GM23338 (cell line): ENCODE measurements at regions not wholly inside any gene's neighbourhood (a gene's known extent, or its start where the extent isn't known, plus 50 kb on each side); places are given as distances from the start of the nearest gene placed in this dataset.

Experiments
- ATAC-seq: fragments of 200-7000 bp; cut with Tn5 transposase; 3 replicates; pipeline ENCODE4 v1.9.1; 2020
- DNase-seq: peaks from one replicate; pipeline ENCODE4 v3.0.0-alpha.2; 2015; ENCODE audit warnings: low spot score
- H2AFZ ChIP-seq: fragments of 200-600 bp; sonication (generic); 2 replicates; pipeline ENCODE4 v1.8.0; 2016; ENCODE audit warnings: antibody characterized with exemption, mild to moderate bottlenecking, moderate library complexity
- H3F3A ChIP-seq: fragments of 200-600 bp; sonication (generic); replicated peaks from 2 replicates; pipeline ENCODE4 v1.8.0; 2017; ENCODE audit warnings: antibody characterized with exemption, mixed run types, low read depth
- H3K27ac ChIP-seq: fragments of 200-600 bp; sonication (generic); 2 replicates; pipeline ENCODE4 v1.6.1; 2016; ENCODE audit warnings: low read depth
- H3K27me3 ChIP-seq: fragments of 200-600 bp; sonication (generic); 2 replicates; pipeline ENCODE4 v1.8.0; 2016; ENCODE audit warnings: mild to moderate bottlenecking, mixed run types, moderate library complexity; ENCODE audit not compliant: insufficient read depth
- H3K36me3 ChIP-seq: fragments of 200-600 bp; sonication (generic); 2 replicates; pipeline ENCODE4 v1.8.0; 2016; ENCODE audit warnings: mild to moderate bottlenecking; ENCODE audit not compliant: insufficient read depth
- H3K4me1 ChIP-seq: fragments of 200-600 bp; sonication (generic); 2 replicates; pipeline ENCODE4 v1.8.0; 2016; ENCODE audit warnings: mild to moderate bottlenecking, moderate library complexity; ENCODE audit not compliant: insufficient read depth
- H3K4me2 ChIP-seq: fragments of 200-600 bp; sonication (generic); 2 replicates; pipeline ENCODE4 v1.7.1; 2017; ENCODE audit warnings: mixed run types
- H3K4me3 ChIP-seq: fragments of 200-600 bp; sonication (generic); 2 replicates; pipeline ENCODE4 v1.6.1; 2016; ENCODE audit warnings: mixed run types
- H3K79me2 ChIP-seq: fragments of 200-600 bp; sonication (generic); replicated peaks from 2 replicates; pipeline ENCODE4 v1.8.0; 2017; ENCODE audit warnings: mild to moderate bottlenecking; ENCODE audit not compliant: insufficient read depth
- H3K9me2 ChIP-seq: fragments of 200-600 bp; sonication (generic); 2 replicates; pipeline ENCODE4 v1.8.0; 2017; ENCODE audit not compliant: insufficient read depth
- H4K20me1 ChIP-seq: fragments of 200-600 bp; sonication (generic); replicated peaks from 2 replicates; pipeline ENCODE4 v1.8.0; 2017; ENCODE audit warnings: mild to moderate bottlenecking; ENCODE audit not compliant: insufficient read depth
- H3K27ac Mint-ChIP-seq: 2 replicates; pipeline ENCODE4 v1.8.0; 2020; ENCODE audit warnings: inconsistent platforms, mild to moderate bottlenecking, moderate library complexity, mixed read lengths
- H3K27me3 Mint-ChIP-seq: 3 replicates; pipeline ENCODE4 v1.8.0; 2022; ENCODE audit warnings: low read depth, mild to moderate bottlenecking, moderate library complexity, mixed read lengths, inconsistent platforms; ENCODE audit not compliant: insufficient read depth, poor library complexity
- H3K36me3 Mint-ChIP-seq: 3 replicates; pipeline ENCODE4 v1.8.0; 2021; ENCODE audit warnings: low read depth, mild to moderate bottlenecking, inconsistent platforms, moderate library complexity, mixed read lengths
- H3K4me1 Mint-ChIP-seq: 3 replicates; pipeline ENCODE4 v1.8.0; 2020; ENCODE audit warnings: mild to moderate bottlenecking, inconsistent platforms, mixed read lengths
- H3K4me3 Mint-ChIP-seq: 3 replicates; pipeline ENCODE4 v1.8.0; 2021; ENCODE audit warnings: moderate library complexity, mild to moderate bottlenecking, inconsistent platforms, mixed read lengths
- H3K9me3 Mint-ChIP-seq: 3 replicates; pipeline ENCODE4 v1.8.0; 2020; ENCODE audit warnings: moderate library complexity, mild to moderate bottlenecking, inconsistent platforms, mixed read lengths
- CREB1 ChIP-seq: fragments of 250-450 bp; sonication (Bioruptor Pico); IDR thresholded peaks from 2 replicates; pipeline ENCODE4 v1.5.0; 2020; ENCODE audit warnings: low read depth, mild to moderate bottlenecking, moderate library complexity
- EZH2 ChIP-seq: fragments of 200-600 bp; sonication (generic); IDR thresholded peaks from one replicate; pipeline ENCODE4 v1.8.0; 2017; ENCODE audit warnings: antibody characterized with exemption, mild to moderate bottlenecking, low read depth; ENCODE audit not compliant: unreplicated experiment
- EZH2phosphoT487 ChIP-seq: fragments of 200-600 bp; sonication (generic); IDR thresholded peaks from one replicate; pipeline ENCODE4 v1.8.1; 2018; ENCODE audit warnings: antibody characterized with exemption; ENCODE audit not compliant: unreplicated experiment
- JUNB ChIP-seq: IDR thresholded peaks from one replicate; pipeline ENCODE4 v1.6.1; 2016; ENCODE audit warnings: antibody characterized with exemption; ENCODE audit not compliant: unreplicated experiment
- NANOG ChIP-seq: IDR thresholded peaks from 2 replicates; pipeline ENCODE4 v1.6.1; 2016; ENCODE audit warnings: antibody characterized with exemption, borderline replicate concordance
- POLR2AphosphoS5 ChIP-seq: IDR thresholded peaks from 2 replicates; pipeline ENCODE4 v1.6.1; 2016; ENCODE audit warnings: antibody characterized with exemption, low read depth
- STAT1 ChIP-seq: IDR thresholded peaks from one replicate; pipeline ENCODE4 v1.6.1; 2016; ENCODE audit warnings: antibody characterized with exemption; ENCODE audit not compliant: unreplicated experiment
- ZNF114 ChIP-seq: fragments of 250-450 bp; sonication (Bioruptor Pico); IDR thresholded peaks from 2 replicates; pipeline ENCODE4 v1.5.0; 2020; ENCODE audit warnings: mild to moderate bottlenecking, moderate library complexity
- ZNF331 ChIP-seq: fragments of 250-450 bp; sonication (Bioruptor Pico); IDR thresholded peaks from 2 replicates; pipeline ENCODE4 v1.5.0; 2020; ENCODE audit warnings: low read depth, mild to moderate bottlenecking, moderate library complexity
- TF ChIP-seq, protein P1 (sequence below): IDR thresholded peaks from 2 replicates; pipeline ENCODE4 v1.6.1; 2016; ENCODE audit warnings: antibody characterized with exemption
- TF ChIP-seq, protein P2 (sequence below), 2 experiments: fragments of 200-600 bp in 1 of 2; sonication (generic) in 1 of 2; conservative IDR thresholded peaks; 2 replicates each; pipeline versions ENCODE4 v1.5.1 to v1.6.1; 2016 to 2017; ENCODE audit warnings: antibody characterized with exemption in 2 of 2, low read depth in 2 of 2, mild to moderate bottlenecking in 2 of 2, moderate library complexity in 1 of 2
- TF ChIP-seq, protein P3 (sequence below): fragments of 250-450 bp; sonication (Bioruptor Pico); IDR thresholded peaks from 2 replicates; pipeline ENCODE4 v1.5.0; 2020; ENCODE audit warnings: mild to moderate bottlenecking, moderate library complexity
- TF ChIP-seq, protein P4 (sequence below): IDR thresholded peaks from one replicate; pipeline ENCODE4 v1.6.1; 2018; ENCODE audit warnings: antibody characterized with exemption; ENCODE audit not compliant: unreplicated experiment

DNA sequence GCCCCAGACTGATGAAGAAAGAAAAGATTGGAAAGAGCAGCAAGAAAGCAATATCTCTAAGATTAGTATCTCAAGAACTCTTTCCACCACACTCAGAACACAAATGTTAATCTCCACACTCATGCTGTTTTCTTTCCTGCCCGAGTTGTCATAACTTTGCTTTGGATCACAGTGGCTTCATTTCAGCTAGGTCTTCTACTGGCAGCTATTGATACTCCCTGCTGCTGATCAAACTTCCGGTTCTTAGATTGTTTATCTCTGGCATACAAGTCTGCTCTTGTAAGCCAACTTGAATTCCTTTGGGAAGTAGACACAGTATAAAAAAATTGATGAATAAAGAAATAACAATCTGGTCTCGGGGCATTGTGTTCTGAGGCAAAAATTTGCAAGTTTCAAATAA, 77.7 kb upstream of the SPEF2 start:
- Mint-ChIP-seq H3K9me3 (peaks cover 14% of the 10 kb centered on the region), H3K27me3 (no peaks in the 10 kb centered on the region), H3K4me3 (no peak overlapping the region), H3K27ac (no peak overlapping the region), H3K36me3 (no peaks in the 10 kb centered on the region), H3K4me1 (no peaks in the 10 kb centered on the region)
- Histone ChIP-seq H3K4me1 (no peaks in the 10 kb centered on the region), H3K36me3 (no peaks in the 10 kb centered on the region), H3K4me3 (no peak overlapping the region), H3K4me2 (no peak overlapping the region), H3K27me3 (no peaks in the 10 kb centered on the region), H3K79me2 (no peaks in the 10 kb centered on the region), H4K20me1 (no peaks in the 10 kb centered on the region), H3K9me2 (0 out of 2 replicates have a peak, but pooled peaks cover 8% of the 10 kb centered on the region), H3F3A (no peaks in the 10 kb centered on the region), H3K27ac (no peak overlapping the region), H2AFZ (no peak overlapping the region)
- DNase-seq (no peak), ATAC-seq (no peak)
- TF ChIP-seq, protein P1, sequence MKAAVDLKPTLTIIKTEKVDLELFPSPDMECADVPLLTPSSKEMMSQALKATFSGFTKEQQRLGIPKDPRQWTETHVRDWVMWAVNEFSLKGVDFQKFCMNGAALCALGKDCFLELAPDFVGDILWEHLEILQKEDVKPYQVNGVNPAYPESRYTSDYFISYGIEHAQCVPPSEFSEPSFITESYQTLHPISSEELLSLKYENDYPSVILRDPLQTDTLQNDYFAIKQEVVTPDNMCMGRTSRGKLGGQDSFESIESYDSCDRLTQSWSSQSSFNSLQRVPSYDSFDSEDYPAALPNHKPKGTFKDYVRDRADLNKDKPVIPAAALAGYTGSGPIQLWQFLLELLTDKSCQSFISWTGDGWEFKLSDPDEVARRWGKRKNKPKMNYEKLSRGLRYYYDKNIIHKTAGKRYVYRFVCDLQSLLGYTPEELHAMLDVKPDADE, result no peak
- TF ChIP-seq POLR2AphosphoS5 (no peak), CREB1 (CRISPR knock-in tag) (no peak), NANOG (no peak), STAT1 (no peak), EZH2phosphoT487 (no peak), EZH2 (no peak), JUNB (no peak), ZNF331 (no peak), ZNF114 (CRISPR knock-in tag) (no peak)
- TF ChIP-seq, protein P2, sequence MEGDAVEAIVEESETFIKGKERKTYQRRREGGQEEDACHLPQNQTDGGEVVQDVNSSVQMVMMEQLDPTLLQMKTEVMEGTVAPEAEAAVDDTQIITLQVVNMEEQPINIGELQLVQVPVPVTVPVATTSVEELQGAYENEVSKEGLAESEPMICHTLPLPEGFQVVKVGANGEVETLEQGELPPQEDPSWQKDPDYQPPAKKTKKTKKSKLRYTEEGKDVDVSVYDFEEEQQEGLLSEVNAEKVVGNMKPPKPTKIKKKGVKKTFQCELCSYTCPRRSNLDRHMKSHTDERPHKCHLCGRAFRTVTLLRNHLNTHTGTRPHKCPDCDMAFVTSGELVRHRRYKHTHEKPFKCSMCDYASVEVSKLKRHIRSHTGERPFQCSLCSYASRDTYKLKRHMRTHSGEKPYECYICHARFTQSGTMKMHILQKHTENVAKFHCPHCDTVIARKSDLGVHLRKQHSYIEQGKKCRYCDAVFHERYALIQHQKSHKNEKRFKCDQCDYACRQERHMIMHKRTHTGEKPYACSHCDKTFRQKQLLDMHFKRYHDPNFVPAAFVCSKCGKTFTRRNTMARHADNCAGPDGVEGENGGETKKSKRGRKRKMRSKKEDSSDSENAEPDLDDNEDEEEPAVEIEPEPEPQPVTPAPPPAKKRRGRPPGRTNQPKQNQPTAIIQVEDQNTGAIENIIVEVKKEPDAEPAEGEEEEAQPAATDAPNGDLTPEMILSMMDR (conservative IDR thresholded peaks at IDR 0.05; ENCODE audit: low read depth in 2 of 2), result no peak
- TF ChIP-seq, protein P3, sequence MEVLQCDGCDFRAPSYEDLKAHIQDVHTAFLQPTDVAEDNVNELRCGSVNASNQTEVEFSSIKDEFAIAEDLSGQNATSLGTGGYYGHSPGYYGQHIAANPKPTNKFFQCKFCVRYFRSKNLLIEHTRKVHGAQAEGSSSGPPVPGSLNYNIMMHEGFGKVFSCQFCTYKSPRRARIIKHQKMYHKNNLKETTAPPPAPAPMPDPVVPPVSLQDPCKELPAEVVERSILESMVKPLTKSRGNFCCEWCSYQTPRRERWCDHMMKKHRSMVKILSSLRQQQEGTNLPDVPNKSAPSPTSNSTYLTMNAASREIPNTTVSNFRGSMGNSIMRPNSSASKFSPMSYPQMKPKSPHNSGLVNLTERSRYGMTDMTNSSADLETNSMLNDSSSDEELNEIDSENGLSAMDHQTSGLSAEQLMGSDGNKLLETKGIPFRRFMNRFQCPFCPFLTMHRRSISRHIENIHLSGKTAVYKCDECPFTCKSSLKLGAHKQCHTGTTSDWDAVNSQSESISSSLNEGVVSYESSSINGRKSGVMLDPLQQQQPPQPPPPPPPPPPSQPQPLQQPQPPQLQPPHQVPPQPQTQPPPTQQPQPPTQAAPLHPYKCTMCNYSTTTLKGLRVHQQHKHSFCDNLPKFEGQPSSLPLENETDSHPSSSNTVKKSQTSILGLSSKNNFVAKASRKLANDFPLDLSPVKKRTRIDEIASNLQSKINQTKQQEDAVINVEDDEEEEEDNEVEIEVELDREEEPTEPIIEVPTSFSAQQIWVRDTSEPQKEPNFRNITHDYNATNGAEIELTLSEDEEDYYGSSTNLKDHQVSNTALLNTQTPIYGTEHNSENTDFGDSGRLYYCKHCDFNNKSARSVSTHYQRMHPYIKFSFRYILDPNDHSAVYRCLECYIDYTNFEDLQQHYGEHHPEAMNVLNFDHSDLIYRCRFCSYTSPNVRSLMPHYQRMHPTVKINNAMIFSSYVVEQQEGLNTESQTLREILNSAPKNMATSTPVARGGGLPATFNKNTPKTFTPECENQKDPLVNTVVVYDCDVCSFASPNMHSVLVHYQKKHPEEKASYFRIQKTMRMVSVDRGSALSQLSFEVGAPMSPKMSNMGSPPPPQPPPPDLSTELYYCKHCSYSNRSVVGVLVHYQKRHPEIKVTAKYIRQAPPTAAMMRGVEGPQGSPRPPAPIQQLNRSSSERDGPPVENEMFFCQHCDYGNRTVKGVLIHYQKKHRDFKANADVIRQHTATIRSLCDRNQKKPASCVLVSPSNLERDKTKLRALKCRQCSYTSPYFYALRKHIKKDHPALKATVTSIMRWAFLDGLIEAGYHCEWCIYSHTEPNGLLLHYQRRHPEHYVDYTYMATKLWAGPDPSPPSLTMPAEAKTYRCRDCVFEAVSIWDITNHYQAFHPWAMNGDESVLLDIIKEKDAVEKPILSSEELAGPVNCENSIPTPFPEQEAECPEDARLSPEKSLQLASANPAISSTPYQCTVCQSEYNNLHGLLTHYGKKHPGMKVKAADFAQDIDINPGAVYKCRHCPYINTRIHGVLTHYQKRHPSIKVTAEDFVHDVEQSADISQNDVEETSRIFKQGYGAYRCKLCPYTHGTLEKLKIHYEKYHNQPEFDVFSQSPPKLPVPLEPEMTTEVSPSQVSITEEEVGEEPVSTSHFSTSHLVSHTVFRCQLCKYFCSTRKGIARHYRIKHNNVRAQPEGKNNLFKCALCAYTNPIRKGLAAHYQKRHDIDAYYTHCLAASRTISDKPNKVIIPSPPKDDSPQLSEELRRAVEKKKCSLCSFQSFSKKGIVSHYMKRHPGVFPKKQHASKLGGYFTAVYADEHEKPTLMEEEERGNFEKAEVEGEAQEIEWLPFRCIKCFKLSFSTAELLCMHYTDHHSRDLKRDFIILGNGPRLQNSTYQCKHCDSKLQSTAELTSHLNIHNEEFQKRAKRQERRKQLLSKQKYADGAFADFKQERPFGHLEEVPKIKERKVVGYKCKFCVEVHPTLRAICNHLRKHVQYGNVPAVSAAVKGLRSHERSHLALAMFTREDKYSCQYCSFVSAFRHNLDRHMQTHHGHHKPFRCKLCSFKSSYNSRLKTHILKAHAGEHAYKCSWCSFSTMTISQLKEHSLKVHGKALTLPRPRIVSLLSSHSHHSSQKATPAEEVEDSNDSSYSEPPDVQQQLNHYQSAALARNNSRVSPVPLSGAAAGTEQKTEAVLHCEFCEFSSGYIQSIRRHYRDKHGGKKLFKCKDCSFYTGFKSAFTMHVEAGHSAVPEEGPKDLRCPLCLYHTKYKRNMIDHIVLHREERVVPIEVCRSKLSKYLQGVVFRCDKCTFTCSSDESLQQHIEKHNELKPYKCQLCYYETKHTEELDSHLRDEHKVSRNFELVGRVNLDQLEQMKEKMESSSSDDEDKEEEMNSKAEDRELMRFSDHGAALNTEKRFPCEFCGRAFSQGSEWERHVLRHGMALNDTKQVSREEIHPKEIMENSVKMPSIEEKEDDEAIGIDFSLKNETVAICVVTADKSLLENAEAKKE (CRISPR knock-in tag), result no peak
- TF ChIP-seq, protein P4, sequence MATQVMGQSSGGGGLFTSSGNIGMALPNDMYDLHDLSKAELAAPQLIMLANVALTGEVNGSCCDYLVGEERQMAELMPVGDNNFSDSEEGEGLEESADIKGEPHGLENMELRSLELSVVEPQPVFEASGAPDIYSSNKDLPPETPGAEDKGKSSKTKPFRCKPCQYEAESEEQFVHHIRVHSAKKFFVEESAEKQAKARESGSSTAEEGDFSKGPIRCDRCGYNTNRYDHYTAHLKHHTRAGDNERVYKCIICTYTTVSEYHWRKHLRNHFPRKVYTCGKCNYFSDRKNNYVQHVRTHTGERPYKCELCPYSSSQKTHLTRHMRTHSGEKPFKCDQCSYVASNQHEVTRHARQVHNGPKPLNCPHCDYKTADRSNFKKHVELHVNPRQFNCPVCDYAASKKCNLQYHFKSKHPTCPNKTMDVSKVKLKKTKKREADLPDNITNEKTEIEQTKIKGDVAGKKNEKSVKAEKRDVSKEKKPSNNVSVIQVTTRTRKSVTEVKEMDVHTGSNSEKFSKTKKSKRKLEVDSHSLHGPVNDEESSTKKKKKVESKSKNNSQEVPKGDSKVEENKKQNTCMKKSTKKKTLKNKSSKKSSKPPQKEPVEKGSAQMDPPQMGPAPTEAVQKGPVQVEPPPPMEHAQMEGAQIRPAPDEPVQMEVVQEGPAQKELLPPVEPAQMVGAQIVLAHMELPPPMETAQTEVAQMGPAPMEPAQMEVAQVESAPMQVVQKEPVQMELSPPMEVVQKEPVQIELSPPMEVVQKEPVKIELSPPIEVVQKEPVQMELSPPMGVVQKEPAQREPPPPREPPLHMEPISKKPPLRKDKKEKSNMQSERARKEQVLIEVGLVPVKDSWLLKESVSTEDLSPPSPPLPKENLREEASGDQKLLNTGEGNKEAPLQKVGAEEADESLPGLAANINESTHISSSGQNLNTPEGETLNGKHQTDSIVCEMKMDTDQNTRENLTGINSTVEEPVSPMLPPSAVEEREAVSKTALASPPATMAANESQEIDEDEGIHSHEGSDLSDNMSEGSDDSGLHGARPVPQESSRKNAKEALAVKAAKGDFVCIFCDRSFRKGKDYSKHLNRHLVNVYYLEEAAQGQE, result no peak
